HFFc6 (cell line): ENCODE measurements at regions not wholly inside any gene's neighbourhood (a gene's known extent, or its start where the extent isn't known, plus 50 kb on each side); places are given as distances from the start of the nearest gene placed in this dataset.

ENCODE experiments used
- DNase-seq: peaks from one replicate; pipeline ENCODE4 v3.0.0-alpha.2; 2018
- H3K27ac Mint-ChIP-seq: 2 replicates; pipeline ENCODE4 v1.8.0; 2020; ENCODE audit warnings: mild to moderate bottlenecking, mixed read lengths
- H3K27me3 Mint-ChIP-seq: 2 replicates; pipeline ENCODE4 v1.8.0; 2021; ENCODE audit warnings: mild to moderate bottlenecking, moderate library complexity, mixed read lengths; ENCODE audit not compliant: insufficient read depth
- H3K36me3 Mint-ChIP-seq: 2 replicates; pipeline ENCODE4 v1.8.0; 2021; ENCODE audit warnings: low read depth, mixed read lengths
- H3K4me1 Mint-ChIP-seq: 2 replicates; pipeline ENCODE4 v1.8.0; 2020; ENCODE audit warnings: low read depth, mixed read lengths
- H3K4me3 Mint-ChIP-seq: 2 replicates; pipeline ENCODE4 v1.8.0; 2020; ENCODE audit warnings: mild to moderate bottlenecking, moderate library complexity, mixed read lengths
- H3K9me3 Mint-ChIP-seq: 2 replicates; pipeline ENCODE4 v1.8.0; 2020; ENCODE audit warnings: mild to moderate bottlenecking, mixed read lengths
- TF ChIP-seq, protein P1 (sequence below): fragments of 200-600 bp; sonication (generic); IDR thresholded peaks from 2 replicates; pipeline ENCODE4 v1.5.0; 2021; ENCODE audit warnings: antibody characterized with exemption, mild to moderate bottlenecking

DNA sequence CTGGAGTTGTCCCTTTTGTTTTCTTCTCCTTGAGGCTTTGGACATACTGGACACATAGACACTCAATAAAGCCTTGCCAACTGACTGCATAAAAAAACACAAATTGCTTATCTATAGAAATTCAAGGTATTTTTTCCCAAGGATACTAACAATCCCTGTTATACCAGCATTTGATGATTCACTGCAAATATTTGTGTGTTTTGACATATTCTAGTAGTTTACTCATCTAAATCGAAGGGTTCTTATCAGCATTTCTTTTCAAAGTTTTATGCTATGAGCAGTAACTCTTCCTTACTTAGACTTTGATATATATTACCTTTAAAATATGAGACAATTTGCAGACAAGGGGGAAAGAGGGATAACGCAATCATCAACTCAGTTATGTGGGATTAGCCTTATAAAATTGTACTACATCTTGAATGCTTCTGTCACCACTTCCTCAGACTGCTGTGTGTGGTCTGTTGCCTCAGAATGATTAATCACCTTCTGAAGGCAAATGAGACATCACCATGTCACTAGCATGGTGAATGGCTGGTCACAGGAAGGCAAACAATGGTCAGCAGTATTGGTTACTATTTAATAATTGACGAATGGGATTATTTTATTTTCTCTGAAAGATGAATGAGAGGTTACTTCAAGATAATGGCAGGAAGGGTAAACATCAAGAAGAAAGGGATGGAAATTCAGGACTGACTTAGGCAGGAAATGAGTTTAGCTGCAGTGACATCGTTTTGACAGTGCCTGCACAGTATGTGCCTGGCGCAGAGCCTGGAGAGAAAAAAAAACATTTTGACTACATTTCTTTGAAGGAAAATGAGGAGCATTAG, 544.3 kb upstream of the CNKSR2 start:
- Mint-ChIP-seq H3K36me3 (no peaks in the 10 kb centered on the region), H3K27ac (no peak overlapping the region), H3K9me3 (no peaks in the 10 kb centered on the region), H3K27me3 (no peaks in the 10 kb centered on the region), H3K4me1 (no peaks in the 10 kb centered on the region), H3K4me3 (no peak overlapping the region)
- TF ChIP-seq, protein P1, sequence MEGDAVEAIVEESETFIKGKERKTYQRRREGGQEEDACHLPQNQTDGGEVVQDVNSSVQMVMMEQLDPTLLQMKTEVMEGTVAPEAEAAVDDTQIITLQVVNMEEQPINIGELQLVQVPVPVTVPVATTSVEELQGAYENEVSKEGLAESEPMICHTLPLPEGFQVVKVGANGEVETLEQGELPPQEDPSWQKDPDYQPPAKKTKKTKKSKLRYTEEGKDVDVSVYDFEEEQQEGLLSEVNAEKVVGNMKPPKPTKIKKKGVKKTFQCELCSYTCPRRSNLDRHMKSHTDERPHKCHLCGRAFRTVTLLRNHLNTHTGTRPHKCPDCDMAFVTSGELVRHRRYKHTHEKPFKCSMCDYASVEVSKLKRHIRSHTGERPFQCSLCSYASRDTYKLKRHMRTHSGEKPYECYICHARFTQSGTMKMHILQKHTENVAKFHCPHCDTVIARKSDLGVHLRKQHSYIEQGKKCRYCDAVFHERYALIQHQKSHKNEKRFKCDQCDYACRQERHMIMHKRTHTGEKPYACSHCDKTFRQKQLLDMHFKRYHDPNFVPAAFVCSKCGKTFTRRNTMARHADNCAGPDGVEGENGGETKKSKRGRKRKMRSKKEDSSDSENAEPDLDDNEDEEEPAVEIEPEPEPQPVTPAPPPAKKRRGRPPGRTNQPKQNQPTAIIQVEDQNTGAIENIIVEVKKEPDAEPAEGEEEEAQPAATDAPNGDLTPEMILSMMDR = no peak
- no peak for DNase-seq

DNA sequence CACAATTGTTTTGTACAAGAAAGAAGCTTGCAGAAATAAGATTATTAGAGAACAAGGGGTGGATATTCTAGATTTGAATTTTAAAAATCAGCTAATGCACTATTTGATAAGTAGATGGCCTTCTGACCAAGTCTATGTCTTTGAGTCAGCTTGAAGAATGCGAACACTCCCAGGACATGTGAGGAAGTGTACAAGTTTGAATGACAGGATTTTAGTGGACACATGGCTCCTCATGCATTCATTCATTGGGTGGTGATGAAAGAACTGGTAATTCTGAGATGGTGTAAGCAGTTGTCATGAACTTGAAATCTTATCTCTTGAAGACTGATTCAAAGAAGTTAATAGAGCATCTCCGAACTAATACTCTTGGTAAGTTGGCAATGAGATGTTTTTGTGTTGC, 548.2 kb upstream of the CNKSR2 start:
- DNase-seq = no peak
- Mint-ChIP-seq H3K4me1 (no peaks in the 10 kb centered on the region), H3K9me3 (no peaks in the 10 kb centered on the region), H3K27ac (no peak overlapping the region), H3K36me3 (no peaks in the 10 kb centered on the region), H3K4me3 (no peak overlapping the region), H3K27me3 (peaks cover 2% of the 10 kb centered on the region; the same call in 1 of the 2 replicates)
- TF ChIP-seq, protein P1 = no peak

DNA sequence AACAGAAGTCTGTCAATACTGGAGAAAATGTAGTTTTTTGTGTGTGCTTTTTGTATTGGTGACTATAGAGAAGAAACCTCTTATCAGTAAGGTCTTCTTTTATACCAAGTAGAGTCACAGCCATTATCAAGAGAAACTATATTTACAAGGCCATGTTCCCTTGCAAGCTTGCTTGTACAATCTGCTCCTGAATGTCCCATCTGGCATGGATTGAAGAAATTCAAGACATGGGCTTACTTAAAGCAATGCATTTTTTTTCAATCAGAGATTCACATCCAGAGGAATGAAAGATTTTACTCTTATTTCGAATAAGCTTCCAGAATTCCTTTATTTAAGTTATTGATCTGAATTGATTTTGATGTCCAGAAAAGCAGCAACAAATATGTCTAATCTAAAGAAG, 537.3 kb upstream of the RPS6KA3 start:
- no peaks in the 10 kb centered on the region for H3K27me3 Mint-ChIP-seq
- no peak for DNase-seq
- no peaks in the 10 kb centered on the region for H3K36me3 Mint-ChIP-seq
- H3K27ac Mint-ChIP-seq = no peak overlapping the region
- TF ChIP-seq, protein P1 = no peak
- H3K9me3 Mint-ChIP-seq = peaks cover 11% of the 10 kb centered on the region
- no peak overlapping the region for H3K4me3 Mint-ChIP-seq
- no peaks in the 10 kb centered on the region for H3K4me1 Mint-ChIP-seq

DNA sequence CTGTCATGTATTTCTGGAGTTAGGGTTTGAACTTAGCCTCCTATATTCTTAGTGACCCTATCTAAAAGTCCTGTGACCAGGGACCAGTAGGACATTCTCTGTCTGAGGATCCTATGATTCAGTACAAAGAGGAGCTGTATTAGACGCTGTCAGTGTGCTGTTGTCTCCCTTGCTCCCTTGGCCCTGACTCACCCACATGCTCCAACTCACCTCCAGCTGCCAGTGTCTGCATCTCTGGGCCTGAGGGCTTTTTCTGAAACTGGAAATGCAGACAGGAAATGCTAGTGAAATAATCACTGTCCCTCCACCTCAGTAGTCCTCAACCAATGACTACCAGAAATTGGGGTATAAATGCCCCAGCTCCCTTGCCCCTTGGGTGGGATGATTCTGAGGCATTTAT, 535.3 kb upstream of the RPS6KA3 start:
- H3K36me3 Mint-ChIP-seq = no peaks in the 10 kb centered on the region
- H3K27me3 Mint-ChIP-seq = no peaks in the 10 kb centered on the region
- no peak for DNase-seq
- H3K27ac Mint-ChIP-seq = no peak overlapping the region
- TF ChIP-seq, protein P1 = no peak
- H3K9me3 Mint-ChIP-seq = peaks cover 11% of the 10 kb centered on the region
- H3K4me1 Mint-ChIP-seq = no peaks in the 10 kb centered on the region
- no peak overlapping the region for H3K4me3 Mint-ChIP-seq

DNA sequence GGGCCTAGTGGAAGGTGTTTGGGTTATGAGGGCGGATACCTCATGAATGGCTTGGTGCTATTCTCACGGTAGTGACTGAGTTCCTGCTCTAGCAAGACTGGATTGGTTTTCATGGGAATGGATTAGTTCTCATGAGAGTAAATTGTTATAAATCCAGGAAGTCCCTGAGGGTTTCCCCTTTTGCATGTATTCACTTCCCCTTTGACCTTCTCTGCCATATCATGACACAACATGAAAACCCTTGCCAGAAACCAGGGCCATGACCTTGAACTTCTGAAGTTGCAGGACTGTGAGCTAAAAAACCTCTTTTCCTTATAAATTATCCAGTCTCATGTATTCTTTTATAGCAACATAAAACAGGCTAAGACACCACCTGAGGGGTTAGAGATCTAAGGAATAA, 529.7 kb upstream of the RPS6KA3 start:
- Mint-ChIP-seq H3K4me1 (no peaks in the 10 kb centered on the region), H3K27ac (no peak overlapping the region), H3K36me3 (no peaks in the 10 kb centered on the region), H3K4me3 (no peak overlapping the region), H3K27me3 (no peaks in the 10 kb centered on the region), H3K9me3 (peaks cover 16% of the 10 kb centered on the region)
- DNase-seq = no peak
- TF ChIP-seq, protein P1 = no peak
